ENCODE measurements at regions not wholly inside any gene's neighbourhood (a gene's known extent, or its start where the extent isn't known, plus 50 kb on each side); places are given as distances from the start of the nearest gene placed in this dataset.
"Not testable (repeated sequence)": the region's sequence is repeated elsewhere in the genome, so short reads cannot be mapped to it uniquely, and the experiment has no call there.

GRCh38 chr18:8991155-8991554, 111.3 kb upstream of the NDUFV2 start:
- H3K27me3 ChIP-seq (replicated peaks; ENCODE audit: insufficient read depth), result no peaks in the 10 kb centered on the region
- no peaks in the 10 kb centered on the region for H3K9me3 ChIP-seq
- intact Hi-C loops (cut with DNase I), result no loop called here
- TF ChIP-seq POLR2A (IDR thresholded peaks at IDR 0.05), result no peak
- TF ChIP-seq, protein P1, sequence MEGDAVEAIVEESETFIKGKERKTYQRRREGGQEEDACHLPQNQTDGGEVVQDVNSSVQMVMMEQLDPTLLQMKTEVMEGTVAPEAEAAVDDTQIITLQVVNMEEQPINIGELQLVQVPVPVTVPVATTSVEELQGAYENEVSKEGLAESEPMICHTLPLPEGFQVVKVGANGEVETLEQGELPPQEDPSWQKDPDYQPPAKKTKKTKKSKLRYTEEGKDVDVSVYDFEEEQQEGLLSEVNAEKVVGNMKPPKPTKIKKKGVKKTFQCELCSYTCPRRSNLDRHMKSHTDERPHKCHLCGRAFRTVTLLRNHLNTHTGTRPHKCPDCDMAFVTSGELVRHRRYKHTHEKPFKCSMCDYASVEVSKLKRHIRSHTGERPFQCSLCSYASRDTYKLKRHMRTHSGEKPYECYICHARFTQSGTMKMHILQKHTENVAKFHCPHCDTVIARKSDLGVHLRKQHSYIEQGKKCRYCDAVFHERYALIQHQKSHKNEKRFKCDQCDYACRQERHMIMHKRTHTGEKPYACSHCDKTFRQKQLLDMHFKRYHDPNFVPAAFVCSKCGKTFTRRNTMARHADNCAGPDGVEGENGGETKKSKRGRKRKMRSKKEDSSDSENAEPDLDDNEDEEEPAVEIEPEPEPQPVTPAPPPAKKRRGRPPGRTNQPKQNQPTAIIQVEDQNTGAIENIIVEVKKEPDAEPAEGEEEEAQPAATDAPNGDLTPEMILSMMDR (IDR thresholded peaks at IDR 0.05), result no peak
- no peak for TF ChIP-seq POLR2AphosphoS5 (IDR thresholded peaks at IDR 0.05)
- no peaks in the 10 kb centered on the region for H3K36me3 ChIP-seq
- H3K4me1 ChIP-seq (replicated peaks), result no peaks in the 10 kb centered on the region
- no peak overlapping the region for H3K4me3 ChIP-seq
- WGBS, result 82% methylated on average over 2 of the region's 2 CpGs
- no peak for DNase-seq (ENCODE audit: low spot score)
- H3K27ac ChIP-seq, result no peak overlapping the region

DNA sequence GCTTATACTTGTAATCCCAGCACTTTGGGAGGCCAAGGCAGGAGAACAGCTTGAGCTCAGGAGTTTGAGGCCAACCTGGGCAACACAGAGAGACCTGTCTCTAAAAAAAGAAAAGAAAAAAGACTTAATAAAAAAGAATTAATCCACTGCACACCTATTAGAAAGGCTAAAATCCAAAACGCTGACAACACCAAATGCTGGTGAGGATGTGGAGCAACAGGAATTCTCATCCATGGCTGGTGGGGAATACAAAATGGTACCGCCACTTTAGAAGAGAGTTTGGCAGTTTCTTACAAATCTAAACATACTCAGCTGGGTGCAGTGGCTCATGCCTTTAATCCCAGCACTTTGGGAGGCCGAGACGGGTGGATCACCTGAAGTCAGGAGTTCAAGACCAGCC, 110.0 kb upstream of the NDUFV2 start:
- DNase-seq (ENCODE audit: low spot score); H3K4me1 ChIP-seq (replicated peaks); H3K27ac ChIP-seq; H3K9me3 ChIP-seq; intact Hi-C loops (cut with DNase I); H3K27me3 ChIP-seq (replicated peaks; ENCODE audit: insufficient read depth); H3K36me3 ChIP-seq; H3K4me3 ChIP-seq: not testable (repeated sequence)
- 94% methylated on average over 4 of the region's 4 CpGs for WGBS

DNA sequence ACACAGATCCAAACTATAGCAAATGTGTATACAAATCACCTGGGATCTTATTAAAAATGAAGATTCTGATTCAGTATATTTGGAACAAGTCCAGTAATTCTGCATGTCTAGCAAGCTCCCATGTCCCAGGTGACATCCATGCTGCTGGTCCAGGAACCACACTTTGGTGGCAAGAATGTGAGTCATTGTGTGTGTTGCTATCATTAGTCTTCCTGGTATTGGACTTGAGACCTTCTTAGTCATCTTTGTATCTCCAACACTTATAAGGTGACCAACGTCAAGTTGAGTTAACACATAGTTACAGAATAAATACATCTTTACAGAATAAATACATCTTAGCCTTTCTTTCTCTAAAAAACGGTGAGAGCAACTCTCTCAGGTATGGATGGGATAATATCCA, 107.9 kb upstream of the NDUFV2 start:
- TF ChIP-seq POLR2A (IDR thresholded peaks at IDR 0.05) (no peak), POLR2AphosphoS5 (IDR thresholded peaks at IDR 0.05) (no peak)
- TF ChIP-seq, protein P1 (IDR thresholded peaks at IDR 0.05), result no peak
- Histone ChIP-seq H3K4me1 (replicated peaks) (no peaks in the 10 kb centered on the region), H3K36me3 (no peaks in the 10 kb centered on the region), H3K27me3 (replicated peaks; ENCODE audit: insufficient read depth) (no peaks in the 10 kb centered on the region), H3K9me3 (no peaks in the 10 kb centered on the region), H3K4me3 (no peak overlapping the region), H3K27ac (no peak overlapping the region)
- intact Hi-C loops (cut with DNase I), result no loop called here
- WGBS, result 42% methylated on average over 2 of the region's 2 CpGs
- no peak for DNase-seq (ENCODE audit: low spot score)

GRCh38 chr18:8995096-8995495, 107.4 kb upstream of the NDUFV2 start:
- Histone ChIP-seq H3K27me3 (replicated peaks; ENCODE audit: insufficient read depth) (no peaks in the 10 kb centered on the region), H3K36me3 (no peaks in the 10 kb centered on the region), H3K27ac (no peak overlapping the region), H3K4me1 (replicated peaks) (no peaks in the 10 kb centered on the region), H3K9me3 (no peaks in the 10 kb centered on the region), H3K4me3 (no peak overlapping the region)
- intact Hi-C loops (cut with DNase I), result no loop called here
- no peak for DNase-seq (ENCODE audit: low spot score)
- TF ChIP-seq, protein P1 (IDR thresholded peaks at IDR 0.05), result no peak
- no peak for TF ChIP-seq POLR2AphosphoS5 (IDR thresholded peaks at IDR 0.05)
- TF ChIP-seq POLR2A (IDR thresholded peaks at IDR 0.05), result no peak
- 45% methylated on average over 3 of the region's 3 CpGs for WGBS

GRCh38 chr18:8996771-8997432, 105.6 kb upstream of the NDUFV2 start:
- Histone ChIP-seq H3K27ac (no peak overlapping the region), H3K9me3 (no peaks in the 10 kb centered on the region), H3K36me3 (no peaks in the 10 kb centered on the region), H3K4me1 (replicated peaks) (no peaks in the 10 kb centered on the region), H3K27me3 (replicated peaks; ENCODE audit: insufficient read depth) (no peaks in the 10 kb centered on the region), H3K4me3 (no peak overlapping the region)
- no peak for TF ChIP-seq POLR2AphosphoS5 (IDR thresholded peaks at IDR 0.05)
- intact Hi-C loops (cut with DNase I), result no loop called here
- WGBS, result 81% methylated on average over 3 of the region's 3 CpGs
- no peak for DNase-seq (ENCODE audit: low spot score)

DNA sequence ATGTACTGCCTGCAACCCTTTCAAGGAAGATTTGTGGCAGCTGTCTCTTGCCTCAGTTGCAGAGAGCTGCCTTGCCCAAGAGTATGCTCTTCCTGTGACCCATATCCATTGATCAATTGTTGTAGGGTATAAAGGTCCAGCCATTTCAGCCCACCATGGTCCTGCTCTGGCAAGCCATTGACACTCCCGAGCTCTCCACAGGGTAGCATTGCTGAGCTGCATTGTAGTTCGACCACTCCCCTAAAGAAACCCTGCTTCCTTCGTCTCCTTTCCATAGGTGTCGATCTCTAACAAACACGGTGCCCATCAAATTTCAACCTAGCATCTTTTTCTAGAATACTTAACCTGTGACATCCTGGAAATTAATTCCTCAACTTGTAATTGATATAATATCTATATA, 104.9 kb upstream of the NDUFV2 start:
- H3K4me3 ChIP-seq, result no peak overlapping the region
- no peaks in the 10 kb centered on the region for H3K36me3 ChIP-seq
- intact Hi-C loops (cut with DNase I), result no loop called here
- H3K9me3 ChIP-seq, result no peaks in the 10 kb centered on the region
- no peak for DNase-seq (ENCODE audit: low spot score)
- no peaks in the 10 kb centered on the region for H3K4me1 ChIP-seq (replicated peaks)
- 80% methylated on average over 5 of the region's 5 CpGs for WGBS
- H3K27ac ChIP-seq, result no peak overlapping the region
- TF ChIP-seq, protein P1 (IDR thresholded peaks at IDR 0.05), result no peak
- TF ChIP-seq POLR2A (IDR thresholded peaks at IDR 0.05) (no peak), POLR2AphosphoS5 (IDR thresholded peaks at IDR 0.05) (no peak)
- H3K27me3 ChIP-seq (replicated peaks; ENCODE audit: insufficient read depth), result no peaks in the 10 kb centered on the region

Data from prostate gland (tissue), 2 donors.